PC-9 (cell line): ENCODE measurements at regions not wholly inside any gene's neighbourhood (a gene's known extent, or its start where the extent isn't known, plus 50 kb on each side); places are given as distances from the start of the nearest gene placed in this dataset.

Source experiments
- EZH2 ChIP-seq: fragments of 200-600 bp; sonication (generic); IDR thresholded peaks from 2 replicates; pipeline ENCODE4 v1.8.0; 2017; ENCODE audit warnings: antibody characterized with exemption, low read depth
- TF ChIP-seq, protein P1 (sequence below): fragments of 200-600 bp; sonication (generic); conservative IDR thresholded peaks from 2 replicates; pipeline ENCODE4 v1.6.1; 2017; ENCODE audit warnings: mixed run types, antibody characterized with exemption, mild to moderate bottlenecking, moderate library complexity

DNA sequence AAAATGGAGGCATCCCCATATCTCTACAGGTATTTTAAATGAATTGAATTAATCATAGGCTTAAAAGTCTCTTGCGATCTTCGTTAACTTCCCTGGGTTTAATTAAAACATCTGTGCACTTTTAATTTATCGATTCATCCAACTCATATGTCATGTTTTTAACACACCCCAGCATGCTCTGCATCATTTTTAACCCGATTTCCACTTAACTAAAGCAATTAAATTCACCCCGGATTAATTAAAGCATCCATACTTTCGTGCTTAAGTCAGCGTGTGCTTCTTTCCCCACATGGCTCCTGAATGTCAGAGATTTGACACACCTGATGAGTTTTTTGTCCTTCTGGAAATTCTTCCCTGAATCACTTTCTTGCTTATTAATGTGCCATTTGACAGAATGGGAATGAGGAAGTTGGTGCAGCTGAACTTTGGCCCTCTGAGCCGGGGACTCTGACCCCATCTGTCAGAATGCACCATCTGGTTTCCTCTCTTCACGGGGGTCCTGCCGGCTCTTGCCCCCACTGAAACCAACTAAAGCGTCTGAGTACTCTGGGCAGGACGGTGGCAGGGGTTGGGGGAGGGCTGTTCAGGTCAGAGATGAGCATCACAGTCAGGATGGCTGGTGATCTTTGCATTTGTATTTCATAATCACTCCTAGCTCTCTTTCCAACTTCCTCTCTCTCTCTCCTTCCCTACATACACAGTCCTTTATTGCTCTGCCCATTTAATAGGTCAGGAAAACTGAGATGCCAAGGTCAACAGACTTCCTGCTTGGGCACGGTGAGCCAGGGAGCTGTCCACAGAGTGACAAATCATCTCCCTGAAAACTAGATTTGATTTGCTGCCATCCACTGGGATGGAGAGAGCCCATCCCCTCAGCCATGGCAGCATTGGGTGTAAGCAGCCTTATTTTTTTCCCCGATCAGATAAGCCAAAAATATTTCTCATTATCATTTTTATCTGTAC lies 180.3 kb upstream of the WWC1 start:
- TF ChIP-seq, protein P1, sequence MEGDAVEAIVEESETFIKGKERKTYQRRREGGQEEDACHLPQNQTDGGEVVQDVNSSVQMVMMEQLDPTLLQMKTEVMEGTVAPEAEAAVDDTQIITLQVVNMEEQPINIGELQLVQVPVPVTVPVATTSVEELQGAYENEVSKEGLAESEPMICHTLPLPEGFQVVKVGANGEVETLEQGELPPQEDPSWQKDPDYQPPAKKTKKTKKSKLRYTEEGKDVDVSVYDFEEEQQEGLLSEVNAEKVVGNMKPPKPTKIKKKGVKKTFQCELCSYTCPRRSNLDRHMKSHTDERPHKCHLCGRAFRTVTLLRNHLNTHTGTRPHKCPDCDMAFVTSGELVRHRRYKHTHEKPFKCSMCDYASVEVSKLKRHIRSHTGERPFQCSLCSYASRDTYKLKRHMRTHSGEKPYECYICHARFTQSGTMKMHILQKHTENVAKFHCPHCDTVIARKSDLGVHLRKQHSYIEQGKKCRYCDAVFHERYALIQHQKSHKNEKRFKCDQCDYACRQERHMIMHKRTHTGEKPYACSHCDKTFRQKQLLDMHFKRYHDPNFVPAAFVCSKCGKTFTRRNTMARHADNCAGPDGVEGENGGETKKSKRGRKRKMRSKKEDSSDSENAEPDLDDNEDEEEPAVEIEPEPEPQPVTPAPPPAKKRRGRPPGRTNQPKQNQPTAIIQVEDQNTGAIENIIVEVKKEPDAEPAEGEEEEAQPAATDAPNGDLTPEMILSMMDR: no peak
- no peak for TF ChIP-seq EZH2
